RWPE2 (cell line): ENCODE measurements at regions not wholly inside any gene's neighbourhood (a gene's known extent, or its start where the extent isn't known, plus 50 kb on each side); places are given as distances from the start of the nearest gene placed in this dataset.

ENCODE experiments used
- ATAC-seq: fragments of 200-7000 bp; cut with Tn5 transposase; 3 replicates; pipeline ENCODE4 v1.9.1; 2021; ENCODE audit warnings: low read depth
- DNase-seq: peaks from one replicate; pipeline ENCODE4 v3.0.0-alpha.2; 2020; ENCODE audit warnings: low spot score
- H3K27ac ChIP-seq: fragments of 450-650 bp; 2 replicates; pipeline ENCODE4 v1.5.1; 2017; ENCODE audit warnings: mild to moderate bottlenecking; ENCODE audit not compliant: poor library complexity, severe bottlenecking
- H3K27me3 ChIP-seq: fragments of 250-450 bp; sonication (Bioruptor Pico); 2 replicates; pipeline ENCODE4 v1.5.1; 2021; ENCODE audit warnings: mild to moderate bottlenecking, moderate library complexity; ENCODE audit not compliant: insufficient read depth, poor library complexity, severe bottlenecking
- H3K36me3 ChIP-seq: fragments of 250-450 bp; sonication (Bioruptor Pico); 2 replicates; pipeline ENCODE4 v1.5.1; 2020; ENCODE audit warnings: low read depth, mild to moderate bottlenecking, moderate library complexity
- H3K4me1 ChIP-seq: fragments of 250-450 bp; sonication (Bioruptor Pico); 2 replicates; pipeline ENCODE4 v1.5.1; 2021; ENCODE audit warnings: mild to moderate bottlenecking, moderate library complexity; ENCODE audit not compliant: insufficient read depth, poor library complexity, severe bottlenecking
- H3K4me3 ChIP-seq: fragments of 250-450 bp; sonication (Bioruptor Pico); 2 replicates; pipeline ENCODE4 v1.5.1; 2021; ENCODE audit warnings: mild to moderate bottlenecking, moderate library complexity; ENCODE audit not compliant: severe bottlenecking
- H3K9me3 ChIP-seq: fragments of 250-450 bp; sonication (Bioruptor Pico); 2 replicates; pipeline ENCODE4 v1.5.1; 2021; ENCODE audit warnings: mild to moderate bottlenecking, moderate library complexity; ENCODE audit not compliant: severe bottlenecking
- CTCF ChIP-seq: fragments of 450-650 bp; IDR thresholded peaks from one replicate; pipeline ENCODE4 v1.5.1; 2017; ENCODE audit warnings: mild to moderate bottlenecking, moderate library complexity; ENCODE audit not compliant: poor library complexity, severe bottlenecking

DNA sequence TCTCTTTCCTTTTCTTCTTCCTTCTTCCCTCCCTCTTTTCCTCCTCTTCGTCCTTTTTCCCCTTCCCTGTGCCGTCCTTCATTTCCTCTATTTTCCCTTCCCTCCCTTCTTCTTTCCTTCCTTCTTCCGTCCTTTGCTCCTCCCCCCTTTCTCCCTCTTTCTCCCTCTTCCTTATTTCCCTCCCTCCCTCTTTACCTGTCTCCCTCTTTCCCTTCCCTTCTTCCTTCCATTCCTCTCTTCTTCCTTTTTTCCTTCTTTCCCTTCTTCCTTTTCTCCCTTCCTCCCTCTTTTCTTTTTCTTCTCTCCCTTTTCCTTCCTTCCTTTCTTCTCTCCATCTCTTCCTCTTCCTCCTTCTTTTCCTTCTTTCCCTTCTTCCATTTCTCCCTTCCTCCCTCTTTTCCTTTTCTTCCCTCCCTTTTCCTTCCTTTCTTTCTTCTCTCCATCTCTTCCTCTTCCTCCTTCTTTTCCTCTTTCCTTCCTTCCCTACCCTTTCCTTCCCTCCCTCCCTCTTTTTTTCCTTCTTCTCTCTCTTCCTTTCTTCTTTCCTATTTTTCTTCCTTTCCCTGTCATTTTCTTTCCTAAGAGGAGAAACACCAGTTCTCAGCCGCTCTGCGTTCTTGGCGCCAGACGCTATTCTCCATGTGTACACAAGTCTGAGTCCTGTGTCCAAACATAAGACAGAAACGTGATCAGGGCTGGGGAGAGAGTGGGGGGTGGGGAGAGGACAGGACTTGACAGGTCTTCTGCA lies 597.1 kb downstream of the MID1IP1 start:
- H3K27ac ChIP-seq = no peak overlapping the region
- TF ChIP-seq CTCF = no peak
- H3K27me3 ChIP-seq = no peaks in the 10 kb centered on the region
- no peaks in the 10 kb centered on the region for H3K4me1 ChIP-seq
- DNase-seq (no peak), ATAC-seq (no peak)
- no peaks in the 10 kb centered on the region for H3K9me3 ChIP-seq
- no peak overlapping the region for H3K4me3 ChIP-seq
- H3K36me3 ChIP-seq = no peaks in the 10 kb centered on the region

GRCh38 chrX:39398963-39399261 lies 597.7 kb downstream of the MID1IP1 start:
- no peaks in the 10 kb centered on the region for H3K4me1 ChIP-seq
- TF ChIP-seq CTCF = no peak
- no peaks in the 10 kb centered on the region for H3K36me3 ChIP-seq
- DNase-seq (no peak), ATAC-seq (no peak)
- H3K27me3 ChIP-seq = no peaks in the 10 kb centered on the region
- H3K27ac ChIP-seq = no peak overlapping the region
- H3K4me3 ChIP-seq = no peak overlapping the region
- H3K9me3 ChIP-seq = no peaks in the 10 kb centered on the region

GRCh38 chrX:39399387-39399786 lies 598.1 kb downstream of the MID1IP1 start:
- ATAC-seq (no peak), DNase-seq (no peak)
- H3K4me3 ChIP-seq = no peak overlapping the region
- H3K27ac ChIP-seq = no peak overlapping the region
- no peaks in the 10 kb centered on the region for H3K36me3 ChIP-seq
- no peaks in the 10 kb centered on the region for H3K4me1 ChIP-seq
- TF ChIP-seq CTCF = no peak
- H3K27me3 ChIP-seq = no peaks in the 10 kb centered on the region
- H3K9me3 ChIP-seq = no peaks in the 10 kb centered on the region

DNA sequence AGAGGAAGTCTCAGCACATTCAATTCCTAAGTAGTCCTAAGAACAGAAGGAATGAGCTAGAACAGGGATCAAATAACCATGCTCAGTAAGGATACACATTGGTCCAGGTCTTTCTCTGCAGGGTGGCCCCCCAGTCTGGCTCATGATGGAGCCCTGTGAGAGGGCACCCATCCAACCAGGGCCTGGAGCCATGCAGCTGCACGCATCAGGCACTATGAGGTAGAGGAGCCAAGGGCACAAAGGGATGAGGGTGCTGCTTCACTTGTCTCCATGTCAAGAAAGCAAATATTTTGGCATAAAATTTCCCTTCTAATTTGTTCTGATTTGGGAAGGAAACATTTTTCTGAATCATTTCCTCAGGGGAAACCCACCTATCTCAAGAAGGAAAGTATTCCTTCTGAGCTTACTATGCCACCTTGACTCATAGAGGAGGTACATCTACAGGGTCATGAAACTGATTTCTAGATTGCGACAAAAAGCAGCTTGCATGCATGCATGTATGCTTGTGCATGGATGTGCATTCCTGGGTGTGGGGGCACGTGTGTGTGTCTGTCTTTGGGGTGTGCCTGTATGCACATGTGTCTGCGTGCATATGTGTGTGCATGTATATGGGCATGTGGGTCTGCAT lies 600.3 kb downstream of the MID1IP1 start:
- ATAC-seq = no peak
- no peak for TF ChIP-seq CTCF

DNA sequence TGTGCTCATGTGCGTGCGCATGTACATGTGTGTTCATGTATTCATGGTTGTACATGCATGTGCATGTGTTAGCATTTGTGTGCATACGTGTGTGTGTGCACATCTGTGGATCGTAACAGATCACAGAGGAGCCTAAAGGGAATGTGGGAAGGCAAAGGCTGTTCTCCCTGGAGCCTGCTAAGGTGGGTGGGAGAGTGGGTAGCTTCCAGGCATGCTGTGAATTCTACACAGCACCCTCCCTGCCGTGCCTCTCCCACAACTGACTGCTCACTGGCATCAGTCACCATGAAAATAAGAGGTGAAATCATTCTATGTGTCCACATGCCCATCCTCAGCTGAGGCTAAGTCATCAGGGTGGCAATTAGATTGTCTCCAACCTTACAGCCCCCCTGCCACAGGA lies 600.9 kb downstream of the MID1IP1 start:
- H3K4me3 ChIP-seq = no peak overlapping the region
- TF ChIP-seq CTCF = no peak
- H3K27me3 ChIP-seq = no peaks in the 10 kb centered on the region
- no peaks in the 10 kb centered on the region for H3K9me3 ChIP-seq
- H3K27ac ChIP-seq = no peak overlapping the region
- H3K36me3 ChIP-seq = no peaks in the 10 kb centered on the region
- DNase-seq (no peak), ATAC-seq (no peak)
- no peaks in the 10 kb centered on the region for H3K4me1 ChIP-seq

More for the DNA sequence above, 600.3 kb downstream of the MID1IP1 start:
- H3K4me1 ChIP-seq = no peaks in the 10 kb centered on the region
- no peaks in the 10 kb centered on the region for H3K9me3 ChIP-seq
- no peak for DNase-seq
- H3K36me3 ChIP-seq = no peaks in the 10 kb centered on the region
- H3K27ac ChIP-seq = no peak overlapping the region
- H3K27me3 ChIP-seq = no peaks in the 10 kb centered on the region
- H3K4me3 ChIP-seq = no peak overlapping the region
